ENCODE measurements at regions not wholly inside any gene's neighbourhood (a gene's known extent, or its start where the extent isn't known, plus 50 kb on each side); places are given as distances from the start of the nearest gene placed in this dataset.

DNA sequence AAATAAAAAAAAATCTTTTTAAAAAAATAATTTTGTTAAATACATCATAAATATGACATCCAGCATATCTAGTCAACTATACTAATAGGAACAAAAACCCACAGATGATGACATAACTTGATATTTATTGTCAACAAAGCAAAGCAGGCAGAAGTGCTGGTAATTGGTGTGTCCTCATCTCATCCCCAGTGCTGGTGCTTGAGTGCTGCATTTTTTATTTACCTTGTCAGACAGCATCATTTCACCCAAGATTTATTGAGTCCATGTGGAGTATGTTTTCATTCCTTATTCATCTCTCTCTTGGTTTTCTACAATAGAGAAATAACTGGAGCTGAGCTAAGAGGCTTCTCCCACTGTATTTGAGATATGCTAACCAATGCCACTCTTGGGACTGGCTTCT is 191.6 kb upstream of the SLC14A2 start:
- H3K4me3 ChIP-seq (ENCODE audit: low read depth, low read length, poor library complexity, severe bottlenecking), result no peak overlapping the region
- H3K4me1 ChIP-seq (ENCODE audit: insufficient read depth, low read length, poor library complexity, severe bottlenecking), result no peaks in the 10 kb centered on the region
- CTCF ChIA-PET, result no interaction called here
- intact Hi-C loops (cut with micrococcal nuclease; ENCODE audit: unreplicated experiment), result no loop called here
- no peak for TF ChIP-seq EZH2 (IDR thresholded peaks at IDR 0.05; ENCODE audit: borderline replicate concordance, low read depth, low read length, poor library complexity, severe bottlenecking)
- TF ChIP-seq, protein P1, sequence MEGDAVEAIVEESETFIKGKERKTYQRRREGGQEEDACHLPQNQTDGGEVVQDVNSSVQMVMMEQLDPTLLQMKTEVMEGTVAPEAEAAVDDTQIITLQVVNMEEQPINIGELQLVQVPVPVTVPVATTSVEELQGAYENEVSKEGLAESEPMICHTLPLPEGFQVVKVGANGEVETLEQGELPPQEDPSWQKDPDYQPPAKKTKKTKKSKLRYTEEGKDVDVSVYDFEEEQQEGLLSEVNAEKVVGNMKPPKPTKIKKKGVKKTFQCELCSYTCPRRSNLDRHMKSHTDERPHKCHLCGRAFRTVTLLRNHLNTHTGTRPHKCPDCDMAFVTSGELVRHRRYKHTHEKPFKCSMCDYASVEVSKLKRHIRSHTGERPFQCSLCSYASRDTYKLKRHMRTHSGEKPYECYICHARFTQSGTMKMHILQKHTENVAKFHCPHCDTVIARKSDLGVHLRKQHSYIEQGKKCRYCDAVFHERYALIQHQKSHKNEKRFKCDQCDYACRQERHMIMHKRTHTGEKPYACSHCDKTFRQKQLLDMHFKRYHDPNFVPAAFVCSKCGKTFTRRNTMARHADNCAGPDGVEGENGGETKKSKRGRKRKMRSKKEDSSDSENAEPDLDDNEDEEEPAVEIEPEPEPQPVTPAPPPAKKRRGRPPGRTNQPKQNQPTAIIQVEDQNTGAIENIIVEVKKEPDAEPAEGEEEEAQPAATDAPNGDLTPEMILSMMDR (conservative IDR thresholded peaks at IDR 0.05; ENCODE audit: low read depth, low read length), result no peak
- POLR2A ChIA-PET (ENCODE audit: low non-redundant PET), result no interaction called here
- H3K36me3 ChIP-seq (ENCODE audit: insufficient read depth, low read length, poor library complexity, severe bottlenecking), result no peaks in the 10 kb centered on the region
- BruUV-seq (replicated peaks), result no TSS peak
- no peaks in the 10 kb centered on the region for H3K9me3 ChIP-seq (ENCODE audit: low read depth, low read length, poor library complexity, severe bottlenecking)
- DNase-seq (ENCODE audit: low spot score), result no peak
- H3K27me3 ChIP-seq (replicated peaks; ENCODE audit: insufficient read depth, low read depth, low read length, poor library complexity), result peaks cover 9% of the 10 kb centered on the region
- H3K27ac ChIP-seq (ENCODE audit: low read depth, low read length, poor library complexity, severe bottlenecking), result no peak overlapping the region

DNA sequence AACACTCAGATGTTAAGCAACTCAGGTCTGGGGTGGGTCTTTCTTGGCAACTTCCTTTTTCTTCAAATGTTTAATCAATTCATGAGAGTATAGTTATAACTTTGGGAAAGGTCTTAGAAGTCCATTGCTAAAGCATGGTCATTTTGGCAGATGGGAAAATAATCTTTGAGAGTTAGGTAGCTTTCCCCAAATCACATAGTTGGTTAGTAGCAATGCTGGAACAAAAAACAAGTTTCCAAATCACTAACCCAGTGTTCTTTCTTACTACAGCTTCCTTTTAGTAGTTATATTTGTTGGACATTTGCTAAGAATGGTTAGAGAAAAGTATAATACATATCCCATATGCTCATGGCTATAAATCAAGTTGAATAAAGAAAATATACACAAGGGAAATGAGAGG is 185.2 kb upstream of the SLC14A2 start:
- Histone ChIP-seq H3K27ac (ENCODE audit: low read depth, low read length, poor library complexity, severe bottlenecking) (no peak overlapping the region), H3K4me3 (ENCODE audit: low read depth, low read length, poor library complexity, severe bottlenecking) (no peak overlapping the region), H3K27me3 (replicated peaks; ENCODE audit: insufficient read depth, low read depth, low read length, poor library complexity) (peaks cover 4% of the 10 kb centered on the region), H3K36me3 (ENCODE audit: insufficient read depth, low read length, poor library complexity, severe bottlenecking) (no peaks in the 10 kb centered on the region), H3K4me1 (ENCODE audit: insufficient read depth, low read length, poor library complexity, severe bottlenecking) (no peaks in the 10 kb centered on the region), H3K9me3 (ENCODE audit: low read depth, low read length, poor library complexity, severe bottlenecking) (no peaks in the 10 kb centered on the region)
- ChIA-PET CTCF (no interaction called here), POLR2A (ENCODE audit: low non-redundant PET) (no interaction called here)
- DNase-seq (ENCODE audit: low spot score), result no peak
- intact Hi-C loops (cut with micrococcal nuclease; ENCODE audit: unreplicated experiment), result no loop called here
- BruUV-seq (replicated peaks), result no TSS peak
- no peak for TF ChIP-seq EZH2 (IDR thresholded peaks at IDR 0.05; ENCODE audit: borderline replicate concordance, low read depth, low read length, poor library complexity, severe bottlenecking)
- TF ChIP-seq, protein P1 (conservative IDR thresholded peaks at IDR 0.05; ENCODE audit: low read depth, low read length), result no peak

DNA sequence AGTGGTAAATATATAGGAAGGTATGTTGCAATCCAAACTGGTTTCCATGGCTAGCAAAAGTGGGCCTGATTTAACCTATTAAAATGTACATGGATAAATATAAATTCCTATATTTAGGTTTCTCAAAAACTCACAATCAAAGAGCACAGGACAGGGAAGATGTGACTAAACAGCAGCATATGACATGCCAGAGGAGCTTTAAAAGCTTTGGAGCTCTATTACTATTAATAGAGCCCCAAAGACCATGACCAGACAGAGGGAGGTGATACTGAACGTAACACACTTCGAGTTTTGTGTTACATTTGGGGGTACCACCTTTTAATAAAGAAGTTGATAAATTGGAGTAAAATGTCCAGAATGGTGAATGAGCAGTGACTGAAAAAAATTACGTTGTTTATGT is 179.5 kb upstream of the SLC14A2 start:
- intact Hi-C loops (cut with micrococcal nuclease; ENCODE audit: unreplicated experiment), result no loop called here
- Histone ChIP-seq H3K4me1 (ENCODE audit: insufficient read depth, low read length, poor library complexity, severe bottlenecking) (no peaks in the 10 kb centered on the region), H3K36me3 (ENCODE audit: insufficient read depth, low read length, poor library complexity, severe bottlenecking) (no peaks in the 10 kb centered on the region), H3K27ac (ENCODE audit: low read depth, low read length, poor library complexity, severe bottlenecking) (no peak overlapping the region), H3K27me3 (replicated peaks; ENCODE audit: insufficient read depth, low read depth, low read length, poor library complexity) (no peaks in the 10 kb centered on the region), H3K9me3 (ENCODE audit: low read depth, low read length, poor library complexity, severe bottlenecking) (no peaks in the 10 kb centered on the region), H3K4me3 (ENCODE audit: low read depth, low read length, poor library complexity, severe bottlenecking) (no peak overlapping the region)
- no TSS peak for BruUV-seq (replicated peaks)
- ChIA-PET CTCF (no interaction called here), POLR2A (ENCODE audit: low non-redundant PET) (no interaction called here)
- no peak for DNase-seq (ENCODE audit: low spot score)
- TF ChIP-seq, protein P1 (conservative IDR thresholded peaks at IDR 0.05; ENCODE audit: low read depth, low read length), result no peak
- no peak for TF ChIP-seq EZH2 (IDR thresholded peaks at IDR 0.05; ENCODE audit: borderline replicate concordance, low read depth, low read length, poor library complexity, severe bottlenecking)

Measured in A673 (cell line).